Endodermal cell (in vitro differentiated cells): ENCODE measurements at regions not wholly inside any gene's neighbourhood (a gene's known extent, or its start where the extent isn't known, plus 50 kb on each side); places are given as distances from the start of the nearest gene placed in this dataset.

Experiments used
- DNase-seq: peaks from one replicate; pipeline ENCODE4 v3.0.0-alpha.2; 2017
- H3K27ac ChIP-seq: 2 replicates; pipeline ENCODE4 v1.5.1; 2013; ENCODE audit warnings: mild to moderate bottlenecking, low read depth, low read length, moderate library complexity
- H3K27me3 ChIP-seq: 2 replicates; pipeline ENCODE4 v1.6.1; 2013; ENCODE audit warnings: mild to moderate bottlenecking, low read length, moderate library complexity; ENCODE audit not compliant: insufficient read depth, control insufficient read depth, poor library complexity, severe bottlenecking
- H3K36me3 ChIP-seq: 2 replicates; pipeline ENCODE4 v1.7.0; 2013; ENCODE audit warnings: mild to moderate bottlenecking, low read length, moderate library complexity; ENCODE audit not compliant: control insufficient read depth, insufficient read depth
- H3K4me1 ChIP-seq: one replicate; pipeline ENCODE4 v1.7.0; 2013; ENCODE audit warnings: low read length; ENCODE audit not compliant: control insufficient read depth, insufficient read depth
- H3K4me3 ChIP-seq: 2 replicates; pipeline ENCODE4 v1.5.1; 2013; ENCODE audit warnings: mild to moderate bottlenecking, low read length, moderate library complexity
- H3K9ac ChIP-seq: 2 replicates; pipeline ENCODE4 v1.6.1; 2013; ENCODE audit warnings: mild to moderate bottlenecking, low read length, moderate library complexity; ENCODE audit not compliant: poor library complexity, severe bottlenecking; ENCODE audit errors: extremely low read depth
- H3K9me3 ChIP-seq: 2 replicates; pipeline ENCODE4 v1.6.1; 2013; ENCODE audit warnings: mild to moderate bottlenecking, low read length, moderate library complexity; ENCODE audit not compliant: control insufficient read depth
- H3K27ac Mint-ChIP-seq: 2 replicates; pipeline ENCODE4 v1.8.0; 2020; ENCODE audit warnings: mixed read lengths
- H3K27me3 Mint-ChIP-seq: 2 replicates; pipeline ENCODE4 v1.8.0; 2021; ENCODE audit warnings: mild to moderate bottlenecking, mixed read lengths; ENCODE audit not compliant: insufficient read depth
- H3K36me3 Mint-ChIP-seq: 2 replicates; pipeline ENCODE4 v1.8.0; 2020; ENCODE audit warnings: low read depth, mixed read lengths
- H3K4me1 Mint-ChIP-seq: 2 replicates; pipeline ENCODE4 v1.8.0; 2020; ENCODE audit warnings: mixed read lengths
- H3K4me3 Mint-ChIP-seq: 2 replicates; pipeline ENCODE4 v1.8.0; 2020; ENCODE audit warnings: mild to moderate bottlenecking, moderate library complexity, mixed read lengths
- H3K9me3 Mint-ChIP-seq: 2 replicates; pipeline ENCODE4 v1.8.0; 2020; ENCODE audit warnings: mild to moderate bottlenecking, mixed read lengths
- CTCF ChIP-seq: fragments of 200-600 bp; sonication (generic); conservative IDR thresholded peaks from 2 replicates; pipeline ENCODE4 v1.5.0; 2021; ENCODE audit warnings: antibody characterized with exemption, mild to moderate bottlenecking
- WGBS, 2 experiments: methylation state at CpG; one replicate each; pipeline versions ENCODE4 v1.1.5 to v1.1.7; 2013; ENCODE audit warnings: missing lambda C conversion rate in 2 of 2, mixed read lengths in 1 of 2; ENCODE audit not compliant: insufficient coverage in 1 of 2, insufficient read length in 1 of 2; 5-methylcytosine and 5-hydroxymethylcytosine counted together

- no peak overlapping the region for H3K4me3 ChIP-seq
- Mint-ChIP-seq H3K9me3 (peaks cover 9% of the 10 kb centered on the region), H3K36me3 (no peaks in the 10 kb centered on the region), H3K4me1 (peaks cover 18% of the 10 kb centered on the region), H3K4me3 (no peak overlapping the region), H3K27me3 (no peaks in the 10 kb centered on the region), H3K27ac (no peak overlapping the region)
- H3K36me3 ChIP-seq: no peaks in the 10 kb centered on the region
- H3K4me1 ChIP-seq: peaks cover 3% of the 10 kb centered on the region
- 93 to 100% methylated on average over 7 to 10 of the region's 10 CpGs for WGBS, 2 experiments
- H3K9ac ChIP-seq: no peak overlapping the region
- H3K27me3 ChIP-seq: no peaks in the 10 kb centered on the region
- no peak for DNase-seq
- no peak for TF ChIP-seq CTCF
- H3K27ac ChIP-seq: no peak overlapping the region
- peaks cover 7% of the 10 kb centered on the region for H3K9me3 ChIP-seq
Observed at GRCh38 chr3:193897288-193897687, 238.7 kb upstream of the HES1 start.

DNA sequence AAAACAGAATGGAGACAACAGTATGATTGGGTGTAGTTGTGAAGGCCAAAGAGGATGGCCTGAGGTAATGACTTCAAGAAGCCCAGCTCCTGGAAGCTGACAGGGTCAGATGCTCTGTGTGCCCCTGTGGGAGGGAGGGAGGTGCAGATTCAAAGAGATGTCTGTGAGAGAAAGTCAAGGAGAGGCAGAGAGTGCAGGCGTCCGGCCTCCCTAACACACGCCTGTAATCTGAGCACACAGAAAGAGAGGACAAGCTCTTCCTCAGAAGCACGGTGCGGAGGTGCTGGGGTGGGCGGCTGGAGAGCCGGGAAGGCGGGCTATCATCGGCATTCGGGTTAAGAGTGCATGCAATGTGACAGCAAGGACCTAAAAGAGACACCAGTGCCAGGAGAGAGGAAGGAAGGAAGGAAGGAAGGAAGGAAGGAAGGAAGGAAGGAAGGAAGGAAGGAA, 238.2 kb upstream of the HES1 start:
- 89 to 90% methylated on average over 8 to 10 of the region's 10 CpGs for WGBS, 2 experiments
- Histone ChIP-seq H3K36me3 (no peaks in the 10 kb centered on the region), H3K9ac (no peak overlapping the region), H3K4me3 (no peak overlapping the region), H3K27me3 (no peaks in the 10 kb centered on the region), H3K4me1 (peaks cover 3% of the 10 kb centered on the region), H3K27ac (no peak overlapping the region), H3K9me3 (peaks cover 7% of the 10 kb centered on the region)
- no peak overlapping the region for H3K4me3 Mint-ChIP-seq
- no peak overlapping the region for H3K27ac Mint-ChIP-seq
- no peak for DNase-seq
- H3K27me3 Mint-ChIP-seq: no peaks in the 10 kb centered on the region
- H3K36me3 Mint-ChIP-seq: no peaks in the 10 kb centered on the region
- H3K9me3 Mint-ChIP-seq: peaks cover 8% of the 10 kb centered on the region
- no peak for TF ChIP-seq CTCF
- peaks cover 23% of the 10 kb centered on the region for H3K4me1 Mint-ChIP-seq

- H3K4me1 Mint-ChIP-seq: peaks cover 34% of the 10 kb centered on the region
- DNase-seq: no peak
- Histone ChIP-seq H3K4me1 (peaks cover 12% of the 10 kb centered on the region), H3K27ac (no peak overlapping the region), H3K4me3 (no peak overlapping the region), H3K9ac (no peak overlapping the region), H3K36me3 (no peaks in the 10 kb centered on the region), H3K9me3 (peaks cover 7% of the 10 kb centered on the region), H3K27me3 (no peaks in the 10 kb centered on the region)
- H3K27me3 Mint-ChIP-seq: no peaks in the 10 kb centered on the region
- WGBS, 2 experiments: 100% methylated on average over 1 of the region's 1 CpG
- peaks cover 8% of the 10 kb centered on the region for H3K9me3 Mint-ChIP-seq
- H3K4me3 Mint-ChIP-seq: no peak overlapping the region
- no peaks in the 10 kb centered on the region for H3K36me3 Mint-ChIP-seq
- TF ChIP-seq CTCF: no peak
- no peak overlapping the region for H3K27ac Mint-ChIP-seq
Observed at GRCh38 chr3:193899001-193899400, 236.9 kb upstream of the HES1 start.
